Fibroblast of skin of left quadriceps (primary cell): ENCODE measurements at regions not wholly inside any gene's neighbourhood (a gene's known extent, or its start where the extent isn't known, plus 50 kb on each side); places are given as distances from the start of the nearest gene placed in this dataset.
A peak's percentile ranks its signal among the peaks of the same experiment; 100 is the strongest.

Experiments
- DNase-seq, 2 experiments: peaks; one replicate each; pipeline ENCODE4 v3.0.0-alpha.2; 2013; ENCODE audit warnings: low read depth in 2 of 2

DNA sequence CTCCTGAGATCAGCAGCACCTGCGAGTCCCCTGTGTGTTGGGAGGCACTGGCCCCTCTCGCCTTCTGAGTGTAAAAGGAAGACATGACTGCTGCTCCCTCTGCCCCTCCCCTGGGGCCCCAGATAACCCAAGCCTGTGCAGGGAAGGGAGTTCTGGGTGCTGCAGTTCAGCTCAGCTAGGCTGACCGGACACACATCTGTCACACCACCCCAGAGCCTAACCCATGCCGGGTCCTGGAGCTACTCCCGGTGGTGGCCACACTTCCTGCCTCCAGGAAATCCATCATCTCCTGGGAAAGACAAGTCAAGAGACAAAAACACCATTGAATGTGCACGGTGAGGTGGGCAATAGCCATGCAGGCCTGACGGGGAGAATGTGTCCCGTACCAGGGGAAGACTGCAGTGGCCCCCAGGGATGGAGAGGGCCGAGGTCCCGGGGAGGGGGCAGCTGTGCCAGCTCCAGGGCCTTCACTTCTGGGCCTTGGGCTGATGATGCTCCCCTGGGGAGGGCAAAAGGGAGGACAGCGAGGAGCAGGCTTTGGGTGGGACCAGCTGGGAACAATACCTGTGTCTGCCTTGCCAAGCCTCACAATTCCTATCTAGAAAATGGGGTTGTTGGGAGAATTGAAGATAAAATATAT is 210.6 kb downstream of the TFCP2L1 start:
- DNase-seq, result no peak

- DNase-seq, result peak; percentile 95 to 96
These were observed 209.9 kb downstream of the TFCP2L1 start for GRCh38 chr2:121075006-121075551.

GRCh38 chr2:121075641-121076497 is 209.1 kb downstream of the TFCP2L1 start:
- DNase-seq, result no peak

DNA sequence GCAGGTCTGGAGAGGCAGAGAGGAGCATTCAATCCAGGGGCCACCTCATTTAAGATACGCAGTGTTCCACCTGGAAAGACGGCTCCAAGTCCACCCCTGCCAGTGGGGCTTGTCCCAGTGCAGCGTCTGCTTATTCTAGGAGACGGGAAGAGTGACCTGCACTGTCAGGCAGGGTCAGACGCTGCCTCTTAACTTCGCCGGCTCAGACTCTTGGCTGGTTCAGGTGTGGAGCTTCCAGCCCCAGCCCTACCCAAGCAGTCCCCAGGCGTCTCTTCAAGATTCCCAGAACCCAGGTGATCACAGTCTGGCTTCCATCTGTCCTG is 208.5 kb downstream of the TFCP2L1 start:
- no peak for DNase-seq

- no peak for DNase-seq
These were observed 208.0 kb downstream of the TFCP2L1 start for GRCh38 chr2:121076885-121077549.

DNA sequence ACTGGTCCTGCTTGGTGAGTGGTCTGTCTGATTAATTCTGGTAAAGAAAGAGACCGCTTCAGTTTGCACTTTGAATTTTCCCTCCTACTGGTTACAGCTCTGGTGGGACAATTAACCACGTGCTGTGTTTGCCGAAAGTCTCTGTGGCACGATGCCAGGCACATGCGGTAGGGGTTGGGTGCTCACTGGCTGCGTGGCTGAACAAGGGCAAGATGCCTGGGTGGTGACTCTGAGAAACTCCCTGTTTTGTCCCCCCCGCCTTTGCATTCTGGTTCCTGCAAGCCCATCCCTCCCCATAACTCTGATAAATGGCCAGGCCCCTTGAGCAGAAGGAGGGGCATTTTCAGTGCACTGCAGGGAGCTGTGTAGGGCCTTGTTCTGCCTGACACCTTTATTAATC is 206.1 kb downstream of the TFCP2L1 start:
- DNase-seq, result no peak

DNA sequence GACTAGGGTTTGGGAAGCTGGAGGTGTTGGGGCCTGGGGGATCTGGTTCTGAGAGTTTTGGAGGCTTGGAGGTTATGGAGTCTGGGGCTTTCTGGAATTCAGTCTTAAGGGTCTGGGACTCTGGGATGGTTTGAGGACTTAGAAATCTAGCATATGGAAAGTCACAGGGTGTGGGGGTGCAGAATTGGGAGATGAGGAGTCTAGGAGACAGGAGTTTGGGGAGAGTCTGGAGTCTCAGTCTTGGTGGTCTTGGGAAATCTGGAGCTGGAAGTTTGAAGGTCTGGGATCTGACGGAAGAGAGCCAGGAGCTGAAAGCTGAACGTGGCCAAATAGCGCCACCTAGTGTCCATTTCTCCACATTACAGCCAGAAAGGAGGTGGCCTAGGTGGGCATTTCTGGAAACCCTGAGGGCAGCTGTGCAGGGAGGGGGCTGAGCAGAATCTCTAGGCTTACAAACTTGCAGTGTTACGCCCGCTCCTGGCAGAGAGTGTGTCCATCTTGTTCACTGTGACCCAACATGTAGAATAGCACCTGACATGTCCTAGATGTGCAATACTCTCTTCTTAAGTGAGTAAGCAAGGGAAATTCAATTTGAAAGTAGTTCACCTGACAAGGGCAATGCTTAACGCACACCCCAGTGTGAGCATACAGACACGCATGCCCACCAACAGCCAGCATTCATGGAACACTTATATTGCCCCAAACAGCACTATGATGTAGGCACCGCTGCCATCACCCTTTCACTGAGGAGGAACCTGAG is 204.8 kb downstream of the TFCP2L1 start:
- no peak for DNase-seq

DNA sequence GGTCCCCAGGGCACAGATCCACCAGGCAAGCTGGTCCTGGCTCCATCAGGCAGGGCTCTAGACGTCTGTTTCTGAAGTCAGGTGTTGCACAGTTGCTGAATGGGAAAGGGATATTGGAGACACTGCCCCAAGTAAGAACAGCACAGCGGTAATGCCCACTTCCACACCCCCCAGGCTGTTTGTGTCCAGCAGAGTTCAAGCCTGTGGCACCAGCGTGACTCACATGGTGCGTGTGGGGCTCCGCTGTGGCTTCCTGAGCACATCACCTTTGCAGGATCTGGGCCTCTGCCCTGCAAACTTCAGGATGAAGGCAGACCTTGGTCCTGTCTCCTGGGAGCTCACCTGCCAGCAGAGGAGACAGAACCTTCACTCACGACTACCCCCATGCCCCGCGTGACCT is 203.3 kb downstream of the TFCP2L1 start:
- no peak for DNase-seq

DNA sequence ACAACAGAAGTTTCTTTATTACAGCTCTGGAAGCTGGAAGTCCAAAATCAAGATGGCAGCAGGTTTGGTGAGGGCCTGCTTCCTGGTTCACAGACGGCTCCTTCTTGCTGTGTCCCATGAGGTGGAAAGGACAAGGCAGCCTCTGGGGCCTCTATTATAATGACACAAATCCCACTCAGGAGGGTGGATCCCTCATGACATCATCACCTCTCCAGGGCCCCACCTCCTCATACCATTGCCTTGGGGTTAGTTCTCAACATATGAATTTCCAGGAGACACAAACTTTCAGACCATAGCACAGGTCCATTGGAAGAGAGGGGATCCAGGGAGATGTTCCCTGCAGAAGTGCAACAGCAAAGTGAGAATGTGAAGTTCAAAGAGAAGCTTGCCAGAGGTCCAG is 202.8 kb downstream of the TFCP2L1 start:
- DNase-seq, result no peak

DNA sequence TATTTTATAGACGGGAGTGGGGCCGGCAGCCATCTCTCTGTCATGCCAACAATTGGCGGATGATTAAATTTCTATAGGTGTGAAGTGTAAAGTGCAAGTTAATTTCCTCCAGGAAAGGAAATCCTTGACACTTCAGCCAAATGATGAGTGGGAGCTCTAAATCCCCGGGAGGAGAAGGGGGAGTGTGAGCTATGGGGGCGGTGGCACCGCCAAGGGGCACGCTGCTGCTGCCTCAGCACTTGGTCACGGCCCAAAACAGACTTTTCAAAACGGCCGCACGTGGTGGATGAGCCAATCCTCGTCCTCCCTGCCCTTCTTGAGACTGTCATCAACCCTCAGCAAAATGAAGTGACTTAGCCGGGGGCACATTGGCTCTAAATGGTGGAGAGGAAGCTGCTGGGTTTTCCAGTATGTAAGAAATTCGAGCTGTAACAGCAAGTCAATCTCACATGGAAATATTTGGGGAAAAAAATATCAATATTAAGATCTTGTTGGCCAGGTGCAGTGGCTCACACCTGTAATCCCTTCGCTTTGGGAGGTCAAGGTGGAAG is 200.8 kb downstream of the TFCP2L1 start:
- no peak for DNase-seq

- DNase-seq, result no peak
These were observed 199.2 kb downstream of the TFCP2L1 start for GRCh38 chr2:121085801-121086200.

- DNase-seq, result no peak
These were observed 198.6 kb downstream of the TFCP2L1 start for GRCh38 chr2:121086450-121086849.

GRCh38 chr2:121087117-121087516 is 197.9 kb downstream of the TFCP2L1 start:
- no peak for DNase-seq

GRCh38 chr2:121088251-121089165 is 196.5 kb downstream of the TFCP2L1 start:
- DNase-seq, result no peak

DNA sequence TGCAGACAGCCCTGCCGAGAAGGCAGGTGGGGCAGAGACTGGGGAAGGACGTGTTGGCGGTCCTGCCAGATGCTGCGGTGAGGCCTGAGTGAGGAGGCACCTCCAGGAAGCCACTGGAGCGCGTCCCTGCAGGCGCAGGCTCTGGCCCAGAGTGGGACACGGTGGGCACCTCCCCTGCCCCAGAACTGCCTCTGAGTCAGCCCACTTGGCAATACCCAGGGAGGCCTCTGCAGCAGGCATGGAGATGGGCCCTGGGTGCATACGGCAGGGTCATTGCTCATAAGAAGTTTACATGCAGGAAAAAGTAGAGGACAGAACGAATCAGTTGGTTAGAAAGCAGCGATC is 195.9 kb downstream of the TFCP2L1 start:
- DNase-seq, result no peak

DNA sequence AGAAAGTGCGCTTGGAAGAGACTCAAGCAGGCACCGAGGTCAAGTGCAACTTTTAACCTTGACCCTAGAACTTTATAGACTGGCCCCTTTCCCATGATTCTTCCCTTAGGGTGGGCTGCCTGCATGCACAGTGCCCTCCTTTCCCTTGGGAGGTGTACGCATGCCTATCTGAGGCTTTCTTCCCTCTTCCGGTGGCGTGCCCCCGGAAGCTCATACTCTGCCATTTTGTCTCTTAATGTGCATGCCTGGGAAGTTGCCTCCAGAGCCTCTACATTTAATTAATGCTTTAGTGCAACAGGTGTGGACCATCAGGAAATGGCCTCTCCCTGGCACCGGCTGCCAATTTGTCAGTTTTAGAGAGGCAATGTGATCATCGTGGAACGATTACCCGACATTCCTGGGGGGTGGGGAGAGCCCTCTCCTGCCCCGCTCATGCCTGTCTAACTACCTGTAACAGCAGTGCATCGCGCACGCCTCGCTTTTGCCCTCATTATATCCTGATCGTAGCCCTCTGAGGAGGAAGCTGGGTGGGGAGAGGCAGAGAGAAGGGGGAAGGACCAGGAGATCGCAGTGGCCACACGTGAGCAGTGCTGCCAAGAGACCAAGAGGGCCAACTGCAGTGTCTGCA is 194.8 kb downstream of the TFCP2L1 start:
- DNase-seq, result no peak

DNA sequence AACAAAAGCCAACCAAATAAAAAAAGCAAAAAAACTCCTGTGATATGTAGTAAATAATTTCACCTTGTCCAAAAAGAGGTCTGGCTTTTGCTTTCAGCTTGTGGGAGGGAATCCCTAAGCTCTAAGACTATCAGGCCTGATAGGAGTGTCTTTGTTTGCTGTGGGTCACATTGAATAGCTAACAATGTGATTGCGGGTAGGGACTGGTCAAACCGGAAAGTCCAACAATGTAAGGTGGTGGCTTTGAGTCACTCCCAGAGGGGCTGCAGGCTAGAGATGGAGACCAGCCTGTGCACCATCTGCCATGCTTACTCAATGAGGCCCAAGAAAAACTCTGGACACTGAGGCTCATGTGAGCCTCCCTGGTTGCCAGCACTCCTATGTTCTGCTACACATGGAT is 192.9 kb downstream of the TFCP2L1 start:
- no peak for DNase-seq

- DNase-seq, result no peak
These were observed 191.3 kb downstream of the TFCP2L1 start for GRCh38 chr2:121093692-121094091.

DNA sequence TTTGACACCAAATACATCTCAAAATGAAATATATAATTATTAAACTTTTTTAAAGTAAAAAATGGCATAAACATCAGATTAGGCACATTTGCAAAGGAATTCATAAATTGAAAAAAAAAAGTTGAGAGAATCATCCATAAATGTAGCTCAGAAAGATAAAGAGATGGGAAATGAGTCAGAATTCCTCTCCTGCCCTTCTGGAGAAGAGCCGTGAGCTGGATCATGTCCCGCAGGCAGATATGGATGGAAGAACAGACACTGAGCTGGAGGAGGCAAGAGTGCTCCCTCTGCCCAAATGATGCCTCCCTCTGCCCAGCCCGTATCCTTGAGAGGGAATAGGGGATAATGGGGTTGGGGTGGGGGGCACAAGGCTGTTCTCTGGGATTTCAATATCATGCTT is 190.9 kb downstream of the TFCP2L1 start:
- no peak for DNase-seq

DNA sequence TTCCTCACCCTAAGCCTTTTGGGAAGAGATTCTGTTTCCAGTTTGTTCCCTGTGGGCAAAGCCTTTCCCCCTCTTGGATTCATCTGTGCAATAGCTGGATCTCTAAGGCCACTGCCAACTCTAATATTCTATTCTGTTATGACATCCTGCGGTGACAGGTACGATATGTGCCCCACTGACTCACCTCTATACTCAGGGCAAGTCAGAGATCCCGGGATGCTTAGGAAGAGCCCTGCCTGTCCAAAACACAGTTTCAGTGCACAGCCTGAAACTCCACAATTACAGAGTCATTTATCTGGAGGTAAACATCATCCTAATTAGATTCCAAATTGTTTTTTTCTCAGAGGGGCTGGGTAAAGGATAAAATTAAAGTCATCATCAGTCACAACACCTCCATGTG is 190.2 kb downstream of the TFCP2L1 start:
- no peak for DNase-seq
